Ecto neural progenitor cell (in vitro differentiated cells): ENCODE measurements at regions not wholly inside any gene's neighbourhood (a gene's known extent, or its start where the extent isn't known, plus 50 kb on each side); places are given as distances from the start of the nearest gene placed in this dataset.
"Not testable (repeated sequence)": the region's sequence is repeated elsewhere in the genome, so short reads cannot be mapped to it uniquely, and the experiment has no call there.

Source experiments
- DNase-seq: peaks from one replicate; pipeline ENCODE4 v3.0.0-alpha.2; 2018; ENCODE audit warnings: low spot score

DNA sequence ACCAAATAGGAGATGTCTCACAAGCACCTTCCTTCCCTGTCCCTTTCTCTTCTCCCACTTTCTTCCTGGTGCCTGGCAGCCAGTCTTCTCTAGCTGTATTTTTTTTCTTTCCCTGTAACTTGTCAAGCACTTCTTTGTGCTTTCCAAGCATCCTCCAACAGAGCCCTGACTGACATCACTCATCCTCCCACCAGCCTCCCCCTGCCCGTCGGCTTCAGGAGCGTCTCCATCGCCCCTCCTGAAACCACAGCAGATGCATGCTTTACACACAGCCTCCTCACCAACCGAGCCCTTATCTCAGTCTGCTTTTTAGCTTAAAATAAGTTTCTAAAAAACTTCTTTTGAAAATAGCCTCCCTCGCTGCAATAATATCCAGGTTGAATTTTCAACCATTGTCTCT lies 268.7 kb upstream of the CDH5 start:
- DNase-seq, result no peak

DNA sequence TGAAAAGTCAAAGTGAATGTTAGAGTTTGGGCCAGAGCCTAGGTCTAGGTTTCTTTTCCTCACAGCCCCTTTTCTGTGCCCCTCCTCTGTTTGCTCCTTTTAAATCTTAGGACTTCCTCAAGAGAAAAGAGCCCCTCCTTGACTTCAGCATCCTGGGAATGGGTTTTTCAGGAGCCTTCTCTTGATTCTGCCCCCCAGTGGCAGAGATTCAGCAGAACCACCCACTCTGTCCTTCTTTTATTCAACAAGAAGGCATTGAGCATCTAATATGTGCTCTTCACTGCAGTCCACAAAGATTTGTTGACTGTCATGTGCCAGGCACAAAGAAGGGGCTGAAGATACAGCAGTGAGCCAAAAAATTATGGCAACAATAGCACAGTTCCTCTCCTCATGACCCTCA lies 270.8 kb upstream of the CDH5 start:
- DNase-seq, result no peak

DNA sequence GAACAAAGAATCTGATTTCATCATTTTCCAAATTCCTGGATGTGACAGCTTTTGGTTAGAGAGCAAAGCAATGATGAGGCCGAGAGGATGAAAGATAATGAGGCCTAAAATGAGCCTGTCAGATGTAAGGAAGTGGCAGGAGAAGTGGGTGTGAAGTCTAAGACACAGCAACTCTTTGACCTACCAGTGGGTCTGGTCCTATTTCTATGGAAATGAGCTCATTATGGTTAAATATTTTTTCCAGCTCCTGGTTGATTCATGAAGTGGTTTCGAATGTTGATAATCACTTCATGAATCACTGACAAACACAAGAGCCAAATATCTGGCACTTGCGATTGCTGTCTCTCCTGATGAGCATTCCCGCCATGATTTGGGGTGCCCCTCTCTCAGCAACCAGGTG lies 273.3 kb upstream of the CDH5 start:
- no peak for DNase-seq

GRCh38 chr16:66091471-66091891 lies 275.0 kb upstream of the CDH5 start:
- DNase-seq, result no peak

DNA sequence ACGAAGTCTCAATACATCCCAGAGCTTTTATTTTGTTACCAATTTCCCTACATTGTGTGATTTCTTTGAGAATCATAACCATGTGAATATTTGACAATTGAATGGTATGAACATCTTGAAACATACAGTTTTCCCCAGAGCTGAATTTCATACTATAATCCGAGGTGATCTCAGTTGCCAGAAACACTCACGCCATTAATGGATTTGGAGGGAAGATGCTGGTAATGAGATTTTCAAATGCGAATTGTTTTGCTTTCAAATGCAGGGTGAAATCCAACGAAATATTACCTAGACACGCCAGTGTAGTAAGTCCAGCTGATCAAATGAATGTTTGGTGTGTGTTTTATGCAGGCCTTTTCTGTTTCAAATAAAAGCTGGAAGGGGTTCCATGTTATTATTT lies 277.8 kb upstream of the CDH5 start:
- no peak for DNase-seq

DNA sequence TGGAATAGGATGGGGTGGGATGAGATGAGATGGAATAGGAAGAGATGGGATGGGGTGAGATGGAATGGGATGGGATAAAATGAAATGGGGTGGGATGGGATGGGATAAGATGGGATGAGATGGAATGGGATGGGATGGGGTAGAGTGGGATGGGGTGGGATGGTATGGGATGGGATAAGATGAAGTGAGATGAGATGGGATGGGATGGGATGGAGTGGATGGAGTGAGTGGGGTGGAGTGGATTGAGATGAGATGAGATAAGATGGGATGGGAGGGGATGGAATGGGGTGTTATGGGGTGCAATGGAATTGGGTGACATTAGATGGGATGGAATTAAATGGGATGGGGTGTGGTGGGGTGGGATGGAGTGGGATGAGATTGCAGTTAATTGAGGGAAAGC lies 279.2 kb upstream of the CDH5 start:
- DNase-seq, result no peak

- no peak for DNase-seq
Measured at GRCh38 chr16:66085651-66086050, 280.8 kb upstream of the CDH5 start.

- not testable (repeated sequence) for DNase-seq
Measured at GRCh38 chr16:66084731-66085130, 281.8 kb upstream of the CDH5 start.

DNA sequence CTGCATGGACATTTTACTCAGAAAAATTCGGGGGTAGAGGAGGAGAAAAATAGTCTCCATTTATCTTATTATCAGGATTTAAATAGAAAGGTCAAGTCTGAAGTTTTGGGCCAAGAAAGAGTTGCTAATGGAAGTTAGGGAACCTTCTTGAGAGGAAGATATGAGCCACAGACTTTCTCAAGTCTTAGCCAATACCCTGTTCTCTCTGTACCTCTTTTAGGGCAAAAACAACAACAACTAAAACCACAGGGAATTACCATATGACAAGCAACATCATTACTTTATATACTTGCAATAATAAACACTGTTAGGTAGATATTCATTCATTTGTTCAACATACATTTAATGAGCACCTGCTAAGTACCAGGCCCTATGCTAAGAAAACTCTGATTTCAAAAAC lies 282.2 kb upstream of the CDH5 start:
- DNase-seq, result no peak

DNA sequence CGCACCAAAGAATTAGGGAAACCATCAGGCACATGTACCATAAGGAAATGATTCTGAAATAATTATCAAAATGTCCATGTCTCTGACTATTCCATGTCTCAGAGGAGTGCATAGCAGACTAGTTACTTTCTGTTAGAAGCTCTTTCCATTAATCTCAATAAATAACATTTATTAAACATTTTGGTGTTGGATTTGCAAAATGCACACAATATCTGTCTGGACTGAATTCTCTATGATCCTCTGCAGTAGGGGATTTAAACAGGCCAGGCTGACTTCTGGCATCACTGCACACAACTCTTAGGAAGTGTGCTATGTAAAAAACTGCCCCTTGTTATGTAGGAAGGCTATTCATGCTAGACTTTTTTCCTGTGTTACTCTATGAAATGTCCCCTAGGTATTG lies 283.3 kb upstream of the CDH5 start:
- DNase-seq, result no peak

- DNase-seq, result no peak
Measured at GRCh38 chr16:66082424-66082823, 284.1 kb upstream of the CDH5 start.

GRCh38 chr16:66081775-66082366 lies 284.6 kb upstream of the CDH5 start:
- no peak for DNase-seq

GRCh38 chr16:66079671-66080334 lies 286.7 kb upstream of the CDH5 start:
- no peak for DNase-seq

GRCh38 chr16:66070140-66070917 lies 296.2 kb upstream of the CDH5 start:
- DNase-seq, result no peak

- no peak for DNase-seq
Measured at GRCh38 chr16:66069587-66069986, 296.9 kb upstream of the CDH5 start.

DNA sequence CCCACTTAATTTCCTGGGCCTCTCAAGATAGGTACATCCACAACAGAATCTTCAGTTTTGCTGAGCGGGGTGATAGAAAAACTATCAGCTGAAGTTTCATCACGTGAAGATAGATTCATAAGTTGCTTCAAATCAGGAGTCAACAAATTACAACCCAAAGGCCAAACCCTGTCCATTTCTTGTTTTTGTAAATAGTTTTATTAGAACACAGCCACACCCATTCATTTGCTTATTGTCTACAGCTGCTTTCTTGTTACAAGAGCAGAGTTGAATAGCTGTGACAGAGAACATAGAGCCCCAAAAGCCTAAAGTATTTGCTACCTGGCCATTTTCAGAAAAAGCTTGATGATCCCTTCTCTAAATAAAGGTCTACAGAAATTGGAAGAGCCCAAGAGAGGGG lies 300.1 kb upstream of the CDH5 start:
- DNase-seq, result no peak

GRCh38 chr16:66065925-66066324 lies 300.6 kb upstream of the CDH5 start:
- no peak for DNase-seq

- no peak for DNase-seq
Measured at GRCh38 chr16:66064801-66065530, 301.5 kb upstream of the CDH5 start.

GRCh38 chr16:66058832-66059231 lies 307.7 kb upstream of the CDH5 start:
- DNase-seq, result no peak

- no peak for DNase-seq
Measured at GRCh38 chr16:66058172-66058691, 308.3 kb upstream of the CDH5 start.

GRCh38 chr16:66057057-66057456 lies 309.4 kb upstream of the CDH5 start:
- DNase-seq, result no peak

- no peak for DNase-seq
Measured at GRCh38 chr16:66054095-66054494, 312.4 kb upstream of the CDH5 start.

GRCh38 chr16:66052745-66053144 lies 313.7 kb upstream of the CDH5 start:
- DNase-seq, result no peak
